Memory B cell (primary cell): ENCODE measurements at regions not wholly inside any gene's neighbourhood (a gene's known extent, or its start where the extent isn't known, plus 50 kb on each side); places are given as distances from the start of the nearest gene placed in this dataset.

Experiments used
- ATAC-seq: fragments of 150-1000 bp; cut with Tn5 transposase; 2 replicates; pipeline ENCODE4 v1.10.0; 2021; ENCODE audit warnings: low read depth, mild to moderate bottlenecking, moderate library complexity
- DNase-seq, 2 donors: peaks; one replicate each; pipeline ENCODE4 v3.0.0; 2022; ENCODE audit warnings: low spot score in 2 of 2
- H3K27ac Mint-ChIP-seq: one replicate; pipeline ENCODE4 v1.8.0; 2022; ENCODE audit warnings: mild to moderate bottlenecking, moderate library complexity, mixed read lengths
- H3K27me3 Mint-ChIP-seq: one replicate; pipeline ENCODE4 v1.8.0; 2022; ENCODE audit warnings: mixed read lengths
- H3K36me3 Mint-ChIP-seq: one replicate; pipeline ENCODE4 v1.8.0; 2022; ENCODE audit warnings: mild to moderate bottlenecking, mixed read lengths
- H3K4me1 Mint-ChIP-seq: one replicate; pipeline ENCODE4 v1.8.0; 2022; ENCODE audit warnings: mixed read lengths
- H3K4me3 Mint-ChIP-seq: one replicate; pipeline ENCODE4 v1.8.0; 2022; ENCODE audit warnings: mild to moderate bottlenecking, moderate library complexity, mixed read lengths
- H3K9me3 Mint-ChIP-seq: one replicate; pipeline ENCODE4 v1.8.0; 2022; ENCODE audit warnings: mixed read lengths

DNA sequence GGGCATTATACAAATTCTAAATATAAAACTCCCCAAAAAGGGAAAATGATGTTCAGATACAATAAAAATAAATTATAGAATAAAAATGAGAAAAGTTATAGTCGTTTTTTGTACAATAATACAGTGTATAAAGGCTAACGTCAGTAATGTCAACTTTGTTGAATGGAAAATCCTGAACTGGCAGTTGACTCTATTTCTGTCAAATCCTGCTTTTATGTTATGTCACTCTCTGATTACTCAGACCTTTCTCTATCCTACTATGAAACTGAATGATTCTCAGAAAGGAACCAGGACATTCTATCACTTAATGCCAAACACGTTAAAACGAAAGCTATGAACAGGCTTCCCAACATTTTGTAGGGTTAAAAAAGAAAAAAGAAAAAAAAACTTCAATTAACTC is 636.4 kb downstream of the USP25 start:
- Mint-ChIP-seq H3K4me3 (no peak overlapping the region), H3K27ac (no peak overlapping the region), H3K4me1 (no peaks in the 10 kb centered on the region), H3K36me3 (no peaks in the 10 kb centered on the region), H3K27me3 (no peaks in the 10 kb centered on the region), H3K9me3 (peaks cover 1% of the 10 kb centered on the region)
- ATAC-seq (no peak), DNase-seq (no peak)

GRCh38 chr21:16367079-16367478 is 637.3 kb downstream of the USP25 start:
- no peak for ATAC-seq

GRCh38 chr21:16370186-16370585 is 640.4 kb downstream of the USP25 start:
- Mint-ChIP-seq H3K4me1 (no peaks in the 10 kb centered on the region), H3K9me3 (peaks cover 2% of the 10 kb centered on the region), H3K27ac (no peak overlapping the region), H3K4me3 (no peak overlapping the region), H3K27me3 (no peaks in the 10 kb centered on the region), H3K36me3 (no peaks in the 10 kb centered on the region)
- ATAC-seq (no peak), DNase-seq (no peak)

More at GRCh38 chr21:16367079-16367478, 637.3 kb downstream of the USP25 start:
- H3K36me3 Mint-ChIP-seq = no peaks in the 10 kb centered on the region
- no peak overlapping the region for H3K27ac Mint-ChIP-seq
- DNase-seq = no peak
- no peaks in the 10 kb centered on the region for H3K27me3 Mint-ChIP-seq
- no peak overlapping the region for H3K4me3 Mint-ChIP-seq
- H3K4me1 Mint-ChIP-seq = no peaks in the 10 kb centered on the region
- H3K9me3 Mint-ChIP-seq = peaks cover 1% of the 10 kb centered on the region

GRCh38 chr21:16372586-16372985 is 642.8 kb downstream of the USP25 start:
- H3K27me3 Mint-ChIP-seq = no peaks in the 10 kb centered on the region
- no peak overlapping the region for H3K27ac Mint-ChIP-seq
- DNase-seq (no peak), ATAC-seq (no peak)
- no peak overlapping the region for H3K4me3 Mint-ChIP-seq
- no peaks in the 10 kb centered on the region for H3K4me1 Mint-ChIP-seq
- no peaks in the 10 kb centered on the region for H3K36me3 Mint-ChIP-seq
- peaks cover 2% of the 10 kb centered on the region for H3K9me3 Mint-ChIP-seq

DNA sequence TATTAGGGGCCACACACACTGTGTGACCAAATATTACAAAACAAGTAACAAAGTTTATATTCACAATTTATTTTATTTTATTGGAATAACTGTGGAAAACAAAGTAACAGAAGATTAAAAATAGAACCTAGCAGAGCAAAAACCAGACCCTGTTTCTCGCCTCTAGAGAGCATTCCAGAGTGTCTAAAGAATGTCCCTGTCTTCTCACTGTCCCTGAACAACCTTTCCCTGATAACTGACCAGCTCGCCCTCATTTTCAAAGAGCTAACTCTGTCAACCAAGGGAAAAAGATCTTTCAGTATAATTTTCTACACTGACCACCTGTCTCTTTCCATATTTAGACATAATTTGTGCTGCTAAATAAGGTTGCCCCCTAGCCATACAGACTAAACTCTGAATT is 646.9 kb downstream of the USP25 start:
- Mint-ChIP-seq H3K9me3 (peaks cover 2% of the 10 kb centered on the region), H3K4me3 (no peak overlapping the region), H3K27me3 (no peaks in the 10 kb centered on the region), H3K27ac (no peak overlapping the region), H3K36me3 (no peaks in the 10 kb centered on the region), H3K4me1 (no peaks in the 10 kb centered on the region)
- DNase-seq = no peak
- ATAC-seq = no peak

GRCh38 chr21:16377120-16377658 is 647.4 kb downstream of the USP25 start:
- no peak for DNase-seq

GRCh38 chr21:16377857-16378256 is 648.1 kb downstream of the USP25 start:
- H3K4me3 Mint-ChIP-seq = no peak overlapping the region

More at GRCh38 chr21:16377120-16377658, 647.4 kb downstream of the USP25 start:
- Mint-ChIP-seq H3K27ac (no peak overlapping the region), H3K4me1 (no peaks in the 10 kb centered on the region), H3K9me3 (peaks cover 2% of the 10 kb centered on the region), H3K4me3 (no peak overlapping the region), H3K36me3 (no peaks in the 10 kb centered on the region), H3K27me3 (no peaks in the 10 kb centered on the region)
- no peak for ATAC-seq

DNA sequence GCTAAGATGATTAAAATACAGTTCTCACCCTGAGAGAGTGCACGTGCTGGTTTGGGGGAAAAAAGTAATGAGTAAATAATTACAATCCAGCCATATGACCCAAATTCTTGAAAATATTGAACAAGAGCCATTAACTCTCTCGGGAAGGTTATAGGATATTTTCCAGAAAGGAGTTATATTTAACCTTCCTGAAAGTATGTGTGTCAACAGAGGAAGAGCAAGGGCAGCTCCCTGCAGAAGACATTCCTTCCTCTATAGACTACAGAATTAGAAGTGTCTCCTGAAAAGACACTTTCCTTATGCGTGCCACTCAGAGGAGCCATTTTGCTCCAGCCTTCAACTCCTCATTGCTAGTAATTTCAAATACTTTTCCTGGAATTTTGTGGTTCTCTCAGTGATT is 648.7 kb downstream of the USP25 start:
- Mint-ChIP-seq H3K27ac (no peak overlapping the region), H3K36me3 (no peaks in the 10 kb centered on the region), H3K4me1 (no peaks in the 10 kb centered on the region), H3K9me3 (no peaks in the 10 kb centered on the region), H3K4me3 (no peak overlapping the region), H3K27me3 (no peaks in the 10 kb centered on the region)
- DNase-seq = no peak
- ATAC-seq = no peak

More at GRCh38 chr21:16377857-16378256, 648.1 kb downstream of the USP25 start:
- Mint-ChIP-seq H3K27ac (no peak overlapping the region), H3K4me1 (no peaks in the 10 kb centered on the region), H3K27me3 (no peaks in the 10 kb centered on the region), H3K9me3 (peaks cover under 1% of the 10 kb centered on the region), H3K36me3 (no peaks in the 10 kb centered on the region)
- ATAC-seq (no peak), DNase-seq (no peak)

GRCh38 chr21:16388291-16388690 is 658.5 kb downstream of the USP25 start:
- H3K4me3 Mint-ChIP-seq = no peak overlapping the region
- H3K4me1 Mint-ChIP-seq = no peaks in the 10 kb centered on the region
- peaks cover 7% of the 10 kb centered on the region for H3K9me3 Mint-ChIP-seq
- H3K27me3 Mint-ChIP-seq = no peaks in the 10 kb centered on the region
- H3K27ac Mint-ChIP-seq = no peak overlapping the region
- H3K36me3 Mint-ChIP-seq = no peaks in the 10 kb centered on the region
- ATAC-seq = no peak
- no peak for DNase-seq

DNA sequence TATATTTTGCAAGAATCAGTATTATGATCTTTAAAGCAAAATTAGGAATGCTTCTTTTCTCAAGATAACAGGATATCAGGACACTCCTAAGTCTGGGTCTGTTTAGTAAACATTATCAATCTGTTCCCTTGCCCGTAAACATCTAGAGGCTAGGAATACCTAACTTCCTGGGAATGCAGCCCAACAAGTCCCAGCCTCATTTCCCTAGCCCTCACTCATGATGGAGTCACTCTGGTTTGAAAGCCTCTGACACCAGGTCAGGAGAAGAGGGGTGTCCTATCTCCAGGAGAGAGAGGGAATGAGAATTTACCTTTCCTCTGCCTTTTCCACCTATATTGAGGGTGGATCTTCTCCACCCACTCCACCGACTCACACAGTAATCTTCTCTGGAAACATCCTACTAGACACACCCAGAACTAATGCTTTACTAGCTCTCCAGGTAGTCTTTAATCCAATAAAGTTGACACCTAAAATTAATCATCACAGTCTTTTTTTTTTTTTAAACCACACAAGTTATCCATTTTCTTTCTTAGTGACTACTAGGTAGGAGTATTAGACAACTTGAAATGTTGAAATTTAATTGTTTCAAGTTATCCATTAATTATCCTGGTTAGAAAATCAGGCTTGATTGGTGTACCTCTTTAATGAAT is 659.3 kb downstream of the USP25 start:
- Mint-ChIP-seq H3K27ac (no peak overlapping the region), H3K4me3 (no peak overlapping the region), H3K36me3 (no peaks in the 10 kb centered on the region), H3K27me3 (no peaks in the 10 kb centered on the region), H3K9me3 (peaks cover 7% of the 10 kb centered on the region), H3K4me1 (no peaks in the 10 kb centered on the region)
- ATAC-seq (no peak), DNase-seq (no peak)

DNA sequence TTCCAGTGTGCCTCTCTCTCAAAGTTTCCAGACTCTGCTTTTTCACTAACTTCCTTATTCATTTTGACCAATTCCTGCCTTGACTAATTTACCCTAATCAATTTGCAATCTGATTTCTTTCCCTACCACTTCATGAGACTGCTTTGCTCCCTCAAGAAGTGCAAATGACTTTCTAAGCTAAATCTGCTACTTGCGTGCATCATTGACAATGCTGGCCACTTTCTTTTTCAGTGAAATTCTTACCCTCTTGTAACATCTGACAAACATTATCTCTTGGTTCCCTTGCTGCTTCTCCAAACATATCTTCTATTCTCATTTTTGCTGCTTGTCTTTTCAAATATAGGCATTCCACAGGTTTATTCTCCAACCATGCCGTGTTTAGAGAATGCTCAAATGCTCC is 659.9 kb downstream of the USP25 start:
- Mint-ChIP-seq H3K9me3 (peaks cover 7% of the 10 kb centered on the region), H3K27me3 (no peaks in the 10 kb centered on the region), H3K27ac (no peak overlapping the region), H3K4me1 (no peaks in the 10 kb centered on the region), H3K36me3 (no peaks in the 10 kb centered on the region), H3K4me3 (no peak overlapping the region)
- DNase-seq (no peak), ATAC-seq (no peak)

GRCh38 chr21:16395285-16395684 is 665.5 kb downstream of the USP25 start:
- no peak overlapping the region for H3K27ac Mint-ChIP-seq
- DNase-seq = no peak
- H3K36me3 Mint-ChIP-seq = no peaks in the 10 kb centered on the region
- H3K27me3 Mint-ChIP-seq = no peaks in the 10 kb centered on the region
- no peak overlapping the region for H3K4me3 Mint-ChIP-seq
- peaks cover 12% of the 10 kb centered on the region for H3K9me3 Mint-ChIP-seq
- no peaks in the 10 kb centered on the region for H3K4me1 Mint-ChIP-seq
- no peak for ATAC-seq

- Mint-ChIP-seq H3K4me1 (no peaks in the 10 kb centered on the region), H3K27ac (no peak overlapping the region), H3K27me3 (no peaks in the 10 kb centered on the region), H3K4me3 (no peak overlapping the region), H3K36me3 (no peaks in the 10 kb centered on the region), H3K9me3 (peaks cover 6% of the 10 kb centered on the region)
- ATAC-seq (no peak), DNase-seq (no peak)
Observed at GRCh38 chr21:16402752-16403151, 673.0 kb downstream of the USP25 start.

- Mint-ChIP-seq H3K27ac (no peak overlapping the region), H3K9me3 (peaks cover 6% of the 10 kb centered on the region), H3K27me3 (no peaks in the 10 kb centered on the region), H3K36me3 (no peaks in the 10 kb centered on the region), H3K4me1 (no peaks in the 10 kb centered on the region), H3K4me3 (no peak overlapping the region)
- no peak for ATAC-seq
- DNase-seq = no peak
Observed at GRCh38 chr21:16404776-16405175, 675.0 kb downstream of the USP25 start.

DNA sequence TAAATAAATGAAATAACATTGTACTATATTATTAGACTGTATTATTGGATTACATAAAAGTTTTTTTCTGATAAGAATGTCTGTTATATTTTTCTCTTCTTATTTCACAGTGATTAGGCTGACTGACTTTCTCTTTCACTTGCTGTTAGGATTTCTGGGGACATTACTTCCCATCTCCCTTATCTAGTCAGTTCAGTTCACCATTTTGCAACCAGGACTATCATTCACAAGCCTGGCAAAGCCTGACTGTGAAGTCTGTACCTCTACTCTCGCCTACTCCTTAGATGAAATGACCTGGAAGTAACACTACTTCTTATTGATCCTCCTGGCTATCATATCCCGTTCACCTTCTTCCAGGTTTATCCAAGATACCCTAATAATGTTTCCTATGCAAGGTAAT is 676.6 kb downstream of the USP25 start:
- Mint-ChIP-seq H3K4me1 (no peaks in the 10 kb centered on the region), H3K4me3 (no peak overlapping the region), H3K27ac (no peak overlapping the region), H3K27me3 (no peaks in the 10 kb centered on the region), H3K36me3 (no peaks in the 10 kb centered on the region), H3K9me3 (peaks cover 8% of the 10 kb centered on the region)
- DNase-seq (no peak), ATAC-seq (no peak)
